Astrocyte of the spinal cord (primary cell): ENCODE measurements at regions not wholly inside any gene's neighbourhood (a gene's known extent, or its start where the extent isn't known, plus 50 kb on each side); places are given as distances from the start of the nearest gene placed in this dataset.

Experiments
- DNase-seq: peaks from one replicate; pipeline ENCODE4 v3.0.0; 2011; ENCODE audit warnings: low read depth, low spot score
- H3K4me3 ChIP-seq: 2 replicates; pipeline ENCODE4 v1.5.1; 2011; ENCODE audit warnings: low read depth, mild to moderate bottlenecking, low read length, moderate library complexity
- CTCF ChIP-seq: IDR thresholded peaks from 2 replicates; pipeline ENCODE4 v1.5.1; 2012; ENCODE audit warnings: low read depth, mild to moderate bottlenecking, low read length, inconsistent platforms
- in situ Hi-C: cut with HindIII; loops from 2 replicates; pipeline ENCODE4 v1.10.0; 2017; ENCODE audit warnings: low sequenced_read_pairs

- TF ChIP-seq CTCF = no peak
- in situ Hi-C loops = no loop called here
- DNase-seq = no peak
- no peak overlapping the region for H3K4me3 ChIP-seq
These were observed 219.0 kb downstream of the ERMARD start for GRCh38 chr6:169970306-169970988.

- in situ Hi-C loops = no loop called here
- TF ChIP-seq CTCF = no peak
- no peak overlapping the region for H3K4me3 ChIP-seq
- DNase-seq = no peak
These were observed 218.1 kb downstream of the ERMARD start for GRCh38 chr6:169969372-169970099.

GRCh38 chr6:169968541-169969270 lies 217.3 kb downstream of the ERMARD start:
- in situ Hi-C loops = no loop called here
- TF ChIP-seq CTCF = no peak
- H3K4me3 ChIP-seq = no peak overlapping the region
- DNase-seq = no peak

GRCh38 chr6:169967687-169968086 lies 216.3 kb downstream of the ERMARD start:
- H3K4me3 ChIP-seq = no peak overlapping the region
- TF ChIP-seq CTCF = no peak
- in situ Hi-C loops = no loop called here
- no peak for DNase-seq

- in situ Hi-C loops = no loop called here
- TF ChIP-seq CTCF = no peak
- no peak overlapping the region for H3K4me3 ChIP-seq
- DNase-seq = no peak
These were observed 215.1 kb downstream of the ERMARD start for GRCh38 chr6:169966312-169967181.
